ENCODE measurements at regions not wholly inside any gene's neighbourhood (a gene's known extent, or its start where the extent isn't known, plus 50 kb on each side); places are given as distances from the start of the nearest gene placed in this dataset.

GRCh38 chr6:145373826-145374225 is 361.5 kb downstream of the EPM2A start:
- WGBS, 2 donors, result 59 to 74% methylated on average over 1 of the region's 1 CpG
- DNase-seq (no peak), ATAC-seq (no peak), FAIRE-seq (no peak)
- no peaks in the 10 kb centered on the region for H3K4me1 ChIP-seq
- H3K4me3 ChIP-seq, result no peak overlapping the region
- H3K27ac ChIP-seq, result no peak overlapping the region
- no peaks in the 10 kb centered on the region for H3K9me3 ChIP-seq
- no peaks in the 10 kb centered on the region for H3K36me3 ChIP-seq
- TF ChIP-seq CTCF (IDR thresholded peaks at IDR 0.05), result no peak
- H3K27me3 ChIP-seq, result no peaks in the 10 kb centered on the region
- intact Hi-C loops (cut with DNase I), result no loop called here

GRCh38 chr6:145374570-145374969 is 360.8 kb downstream of the EPM2A start:
- H3K27ac ChIP-seq, result no peak overlapping the region
- intact Hi-C loops (cut with DNase I), result no loop called here
- no peaks in the 10 kb centered on the region for H3K36me3 ChIP-seq
- DNase-seq (no peak), ATAC-seq (no peak), FAIRE-seq (no peak)
- H3K4me3 ChIP-seq, result no peak overlapping the region
- no peaks in the 10 kb centered on the region for H3K4me1 ChIP-seq
- H3K9me3 ChIP-seq, result no peaks in the 10 kb centered on the region
- TF ChIP-seq CTCF (IDR thresholded peaks at IDR 0.05), result no peak
- 52 to 75% methylated on average over 1 of the region's 1 CpG for WGBS, 2 donors
- H3K27me3 ChIP-seq, result no peaks in the 10 kb centered on the region

DNA sequence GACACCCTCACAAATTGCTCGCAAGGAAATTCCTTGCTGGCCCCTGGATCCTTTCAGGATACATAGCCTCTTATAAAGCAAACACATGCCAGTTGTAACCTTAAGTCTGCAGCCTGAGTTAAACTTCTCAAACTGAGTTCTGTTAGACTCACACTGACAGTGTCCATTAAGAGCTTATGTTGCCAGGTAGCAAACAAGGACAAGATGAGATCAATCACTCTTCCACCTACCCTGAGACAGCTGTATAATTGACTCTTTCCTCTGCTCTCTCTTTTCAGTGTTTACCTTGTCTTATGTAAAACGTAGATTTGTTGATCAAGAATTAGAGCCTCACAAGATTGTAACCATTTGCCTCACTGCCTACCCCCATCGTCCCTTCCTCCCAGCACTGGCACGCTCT is 359.8 kb downstream of the EPM2A start:
- WGBS, 2 donors, result 38 to 42% methylated on average over 4 of the region's 4 CpGs
- no peaks in the 10 kb centered on the region for H3K9me3 ChIP-seq
- FAIRE-seq (no peak), DNase-seq (no peak), ATAC-seq (peak in 1 of 4 donors; percentile 72)
- intact Hi-C loops (cut with DNase I), result no loop called here
- no peak for TF ChIP-seq CTCF (IDR thresholded peaks at IDR 0.05)
- H3K36me3 ChIP-seq, result no peaks in the 10 kb centered on the region
- no peak overlapping the region for H3K27ac ChIP-seq
- no peak overlapping the region for H3K4me3 ChIP-seq
- no peaks in the 10 kb centered on the region for H3K4me1 ChIP-seq
- H3K27me3 ChIP-seq, result no peaks in the 10 kb centered on the region

DNA sequence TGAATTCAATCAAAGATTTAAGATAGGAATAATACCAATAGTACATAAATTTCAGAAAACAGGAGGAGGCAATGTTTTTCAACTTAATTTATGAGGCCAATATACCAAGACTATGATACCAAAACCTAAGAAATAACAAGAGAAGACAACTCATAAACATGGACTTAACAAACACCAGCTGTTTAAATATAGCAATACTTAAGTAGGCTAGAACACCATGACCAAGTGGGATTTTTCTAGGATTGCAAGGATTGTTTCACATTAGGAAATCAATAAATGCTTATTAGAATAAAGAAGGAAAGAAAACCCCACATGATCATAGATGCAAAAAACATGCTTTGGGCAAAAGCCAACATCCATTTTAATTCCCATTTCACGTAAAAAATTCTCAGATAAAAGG is 355.1 kb downstream of the EPM2A start:
- Histone ChIP-seq H3K27me3 (no peaks in the 10 kb centered on the region), H3K36me3 (no peaks in the 10 kb centered on the region), H3K4me1 (no peaks in the 10 kb centered on the region), H3K27ac (no peak overlapping the region), H3K4me3 (no peak overlapping the region), H3K9me3 (no peaks in the 10 kb centered on the region)
- DNase-seq (no peak), ATAC-seq (no peak), FAIRE-seq (no peak)
- intact Hi-C loops (cut with DNase I), result no loop called here
- WGBS, 2 donors, result 48 to 77% methylated on average over 1 of the region's 1 CpG
- no peak for TF ChIP-seq CTCF (IDR thresholded peaks at IDR 0.05)

DNA sequence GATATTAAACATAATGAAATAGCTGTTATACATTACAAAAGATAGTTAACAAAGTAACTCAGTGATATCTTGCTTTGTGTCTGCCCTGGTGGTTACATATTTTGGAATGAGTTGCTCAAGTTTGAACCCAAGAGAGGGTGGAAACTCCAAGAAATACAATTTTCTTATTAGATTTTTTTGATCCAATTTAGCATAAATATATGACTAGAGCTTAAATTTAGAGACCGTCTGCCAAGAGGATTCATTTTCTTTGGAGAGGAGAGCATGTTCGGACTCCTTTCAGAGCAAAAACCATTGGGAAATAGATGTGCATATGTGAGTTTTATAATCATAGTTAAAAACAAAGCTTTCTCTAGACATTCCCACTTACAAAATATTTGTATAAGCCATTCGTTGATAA is 353.4 kb downstream of the EPM2A start:
- DNase-seq, result no peak
- TF ChIP-seq CTCF (IDR thresholded peaks at IDR 0.05), result no peak

More for the DNA sequence above, 353.4 kb downstream of the EPM2A start:
- Histone ChIP-seq H3K36me3 (no peaks in the 10 kb centered on the region), H3K27ac (no peak overlapping the region), H3K4me1 (no peaks in the 10 kb centered on the region), H3K4me3 (no peak overlapping the region), H3K27me3 (no peaks in the 10 kb centered on the region), H3K9me3 (no peaks in the 10 kb centered on the region)
- FAIRE-seq (no peak), ATAC-seq (no peak)
- WGBS, 2 donors, result 43 to 58% methylated on average over 3 of the region's 3 CpGs
- intact Hi-C loops (cut with DNase I), result no loop called here
